ENCODE measurements at regions not wholly inside any gene's neighbourhood (a gene's known extent, or its start where the extent isn't known, plus 50 kb on each side); places are given as distances from the start of the nearest gene placed in this dataset.

- no peak for TF ChIP-seq HDGF (IDR thresholded peaks at IDR 0.05; ENCODE audit: borderline replicate concordance)
- no peak for TF ChIP-seq FOXK2 (IDR thresholded peaks at IDR 0.05)
- no peak for TF ChIP-seq CTBP1 (IDR thresholded peaks at IDR 0.05; ENCODE audit: borderline replicate concordance)
- no peak for TF ChIP-seq SP1 (IDR thresholded peaks at IDR 0.05)
- TF ChIP-seq NFRKB (IDR thresholded peaks at IDR 0.05) = no peak
- no peak for TF ChIP-seq SUZ12 (IDR thresholded peaks at IDR 0.05)
- TF ChIP-seq FOXA1 (IDR thresholded peaks at IDR 0.05) = no peak
- TF ChIP-seq LEF1 (IDR thresholded peaks at IDR 0.05; ENCODE audit: borderline replicate concordance) = no peak
- no peak for TF ChIP-seq ZNF384 (IDR thresholded peaks at IDR 0.05)
Observed at GRCh38 chr20:7025635-7026034, 258.1 kb downstream of the BMP2 start.
